ENCODE measurements at regions not wholly inside any gene's neighbourhood (a gene's known extent, or its start where the extent isn't known, plus 50 kb on each side); places are given as distances from the start of the nearest gene placed in this dataset.

- DNase-seq (ENCODE audit: low spot score), result no peak
Measured at GRCh38 chr4:129897111-129897510, 801.2 kb downstream of the C4orf33 start.

DNA sequence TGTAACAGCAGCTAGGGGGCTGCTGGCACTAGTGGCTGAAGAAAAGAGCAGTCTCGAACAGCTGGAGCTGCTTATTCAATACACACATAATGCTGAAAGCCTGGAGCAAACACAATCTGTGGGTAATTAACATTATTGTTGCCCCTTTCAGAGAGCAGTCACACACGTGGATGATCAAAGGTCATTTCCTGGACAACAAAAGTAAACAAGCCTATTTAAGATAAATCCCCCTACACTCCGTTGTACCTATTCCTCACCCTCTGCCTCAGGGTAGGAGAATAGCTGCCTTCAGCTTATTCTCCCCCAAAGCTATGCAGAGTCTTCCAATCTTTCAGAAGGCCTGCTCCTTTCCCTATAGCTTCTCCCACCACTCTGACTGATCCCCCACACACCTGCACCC is 803.9 kb downstream of the C4orf33 start:
- no peak for DNase-seq (ENCODE audit: low spot score)

GRCh38 chr4:129900430-129900953 is 804.5 kb downstream of the C4orf33 start:
- no peak for DNase-seq (ENCODE audit: low spot score)

- DNase-seq (ENCODE audit: low spot score), result no peak
Measured at GRCh38 chr4:129901205-129901604, 805.3 kb downstream of the C4orf33 start.

- no peak for DNase-seq (ENCODE audit: low spot score)
Measured at GRCh38 chr4:129903861-129904260, 807.9 kb downstream of the C4orf33 start.

DNA sequence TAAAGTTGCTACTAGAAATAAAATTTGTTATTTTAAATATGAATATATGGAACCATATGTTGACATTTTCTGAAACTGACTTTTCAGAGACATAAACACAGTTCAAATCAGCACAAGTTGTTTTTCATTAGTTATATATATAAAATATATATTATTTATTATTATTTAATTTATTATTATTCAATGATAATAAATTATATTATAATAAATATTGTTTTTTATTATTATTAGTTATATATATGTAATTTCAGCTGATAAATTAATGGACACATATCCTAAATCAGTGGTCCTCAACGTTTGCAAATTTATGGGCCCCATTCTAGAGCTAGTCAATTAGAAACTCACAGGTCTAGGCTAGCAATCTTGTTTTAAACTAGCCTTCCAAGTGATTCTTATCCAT is 809.3 kb downstream of the C4orf33 start:
- no peak for DNase-seq (ENCODE audit: low spot score)

- DNase-seq (ENCODE audit: low spot score), result no peak
Measured at GRCh38 chr4:129908117-129908516, 812.2 kb downstream of the C4orf33 start.

GRCh38 chr4:129916991-129917390 is 821.0 kb downstream of the C4orf33 start:
- no peak for DNase-seq (ENCODE audit: low spot score)

- no peak for DNase-seq (ENCODE audit: low spot score)
Measured at GRCh38 chr4:129917651-129918050, 821.7 kb downstream of the C4orf33 start.

GRCh38 chr4:129926936-129927335 is 831.0 kb downstream of the C4orf33 start:
- no peak for DNase-seq (ENCODE audit: low spot score)

GRCh38 chr4:129929052-129929451 is 833.1 kb downstream of the C4orf33 start:
- DNase-seq (ENCODE audit: low spot score), result peak; percentile 5

DNA sequence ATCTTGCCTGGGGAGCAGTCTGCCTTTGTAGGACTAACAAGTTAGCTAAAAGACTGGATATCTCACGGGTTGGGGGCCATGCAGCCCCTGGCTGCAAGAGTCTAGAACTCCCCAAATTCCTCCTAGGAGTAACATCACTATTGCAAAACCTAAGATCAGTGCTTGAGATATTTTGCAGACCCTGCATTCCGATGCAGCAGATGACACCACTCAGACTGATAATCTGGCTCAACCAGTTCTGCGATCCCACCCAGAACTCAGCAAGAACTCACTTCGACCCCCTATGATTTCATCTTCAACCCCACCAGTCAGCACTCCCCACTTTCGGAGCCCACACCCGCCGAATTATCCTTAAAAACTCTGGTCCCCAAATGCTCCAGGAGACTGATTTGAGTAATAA is 834.0 kb downstream of the C4orf33 start:
- no peak for DNase-seq (ENCODE audit: low spot score)

DNA sequence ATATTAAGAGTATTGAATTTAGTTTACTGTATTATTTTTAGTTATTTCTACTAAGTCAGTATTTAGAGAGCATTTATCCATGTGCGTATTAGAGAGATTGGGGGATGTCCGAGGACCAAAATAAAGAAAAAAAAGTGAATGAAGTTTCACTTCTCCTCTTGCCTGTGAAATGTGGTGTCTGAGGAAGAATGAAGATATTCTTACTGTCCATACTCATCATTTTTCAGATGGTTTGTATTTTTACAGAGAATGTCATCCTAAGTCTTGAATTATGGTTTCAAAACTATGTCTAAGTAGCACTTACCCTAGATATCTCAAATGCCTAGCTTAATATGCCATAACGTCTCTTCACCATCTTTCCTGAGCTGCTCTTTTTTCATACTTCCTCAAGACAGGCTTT is 854.3 kb downstream of the C4orf33 start:
- no peak for DNase-seq (ENCODE audit: low spot score)

DNA sequence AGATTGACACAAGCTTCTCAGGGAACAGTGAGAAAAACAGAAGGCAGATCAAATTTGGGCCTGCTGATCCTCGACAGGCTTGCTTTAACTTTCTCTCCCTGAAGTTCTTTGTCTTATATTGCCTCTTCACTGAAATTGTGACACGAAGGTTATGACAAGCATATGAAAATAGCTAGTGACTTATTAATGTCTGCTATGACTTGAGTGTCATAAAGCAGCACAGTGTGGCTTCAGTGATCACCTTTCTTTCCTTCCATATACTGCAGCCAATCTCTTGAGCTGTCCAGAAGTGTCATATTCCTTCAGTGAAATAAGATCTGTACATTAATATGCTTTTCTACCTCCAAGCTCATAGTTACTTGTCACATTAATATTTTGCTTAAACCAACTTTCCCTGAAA is 870.2 kb downstream of the C4orf33 start:
- DNase-seq (ENCODE audit: low spot score), result no peak

DNA sequence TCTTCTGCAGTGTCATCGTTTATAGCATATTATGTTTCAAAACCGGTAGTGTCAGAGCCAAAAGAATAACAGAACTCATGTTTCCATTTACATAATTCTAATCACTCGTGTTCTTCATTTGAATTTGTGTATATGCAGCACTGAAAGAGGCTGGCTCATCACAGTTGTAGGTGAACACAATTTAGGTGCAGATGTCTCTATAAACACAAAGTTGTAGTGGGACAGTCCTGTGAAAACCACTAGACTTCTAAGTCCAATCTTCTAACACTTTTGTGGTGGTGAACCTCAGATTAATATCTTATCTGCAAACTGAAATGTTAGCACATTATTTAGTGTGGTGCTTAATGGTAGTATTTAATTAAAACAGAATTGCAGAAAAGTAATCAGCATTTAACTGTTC is 872.4 kb downstream of the C4orf33 start:
- DNase-seq (ENCODE audit: low spot score), result no peak

DNA sequence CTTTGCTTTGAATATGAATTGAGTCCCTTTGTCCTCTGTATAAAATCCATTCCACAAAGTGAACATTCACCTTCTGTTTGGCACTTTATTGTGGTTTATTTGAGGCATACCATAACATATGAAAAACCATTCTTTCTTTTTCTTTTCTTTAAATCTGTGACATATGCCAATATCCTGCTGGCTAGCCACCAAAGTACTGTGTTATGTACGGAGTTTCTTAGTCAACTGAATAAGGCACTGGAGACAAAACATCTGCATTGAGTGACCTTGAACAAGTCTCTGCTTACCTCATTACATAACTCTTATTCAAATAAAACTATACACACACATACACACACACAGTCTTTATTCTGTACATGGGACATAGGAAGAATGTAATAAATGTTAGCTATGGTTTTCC is 872.8 kb downstream of the C4orf33 start:
- DNase-seq (ENCODE audit: low spot score), result no peak

DNA sequence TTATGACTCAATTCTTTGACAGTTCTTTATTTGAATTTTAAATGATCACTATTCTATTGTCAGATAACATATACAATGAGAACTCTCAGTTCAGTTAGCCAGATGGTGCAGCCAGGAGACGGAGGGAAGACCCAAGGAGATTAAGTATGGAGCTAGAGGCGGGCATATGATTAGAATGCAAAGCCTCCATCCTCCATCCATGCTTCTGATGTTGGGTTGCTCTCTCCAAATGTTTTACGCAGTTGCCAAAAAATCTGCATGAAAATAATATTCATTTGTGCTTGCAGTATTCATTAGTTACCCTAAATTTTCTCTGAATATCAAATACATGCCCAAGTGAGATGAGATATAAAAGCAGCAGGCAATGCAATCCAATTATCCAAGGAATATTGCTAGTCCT is 874.8 kb downstream of the C4orf33 start:
- DNase-seq (ENCODE audit: low spot score), result no peak

DNA sequence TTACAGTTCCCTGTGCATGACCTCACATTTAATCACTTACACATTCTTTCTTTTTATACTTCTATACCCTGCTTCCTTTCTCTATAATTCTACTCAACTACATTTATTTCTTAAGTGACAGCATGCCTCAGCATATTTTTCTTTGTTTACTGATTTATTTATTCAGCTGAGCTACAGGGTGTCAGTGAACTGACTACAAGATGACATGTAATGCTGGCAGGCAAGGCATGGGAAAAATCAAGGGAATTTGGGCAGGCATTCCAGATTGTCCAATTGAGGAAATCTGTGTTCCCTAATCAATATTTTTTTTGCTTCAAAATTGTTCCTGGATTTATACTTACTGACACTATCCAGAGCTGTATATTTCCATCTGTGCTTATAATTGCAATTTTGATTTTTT is 875.5 kb downstream of the C4orf33 start:
- DNase-seq (ENCODE audit: low spot score), result no peak

DNA sequence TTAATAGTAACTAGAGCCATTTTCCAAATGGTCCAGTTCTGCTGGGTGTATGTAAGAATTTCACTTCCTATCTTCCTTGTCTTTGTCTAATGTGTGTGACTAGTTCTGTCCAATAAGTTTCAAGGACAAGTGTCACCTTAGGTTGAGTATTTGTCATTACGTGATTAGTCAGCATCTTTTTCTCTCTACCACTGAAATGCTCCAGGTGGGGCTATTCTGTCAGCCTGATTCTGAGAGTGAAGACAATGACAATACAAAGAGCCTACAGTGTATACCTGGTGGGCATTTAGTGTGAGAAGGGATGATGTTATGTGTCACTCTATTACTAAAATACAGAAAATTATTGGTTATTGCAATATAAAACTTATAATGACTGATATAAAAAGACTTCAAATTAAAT is 876.3 kb downstream of the C4orf33 start:
- DNase-seq (ENCODE audit: low spot score), result no peak

DNA sequence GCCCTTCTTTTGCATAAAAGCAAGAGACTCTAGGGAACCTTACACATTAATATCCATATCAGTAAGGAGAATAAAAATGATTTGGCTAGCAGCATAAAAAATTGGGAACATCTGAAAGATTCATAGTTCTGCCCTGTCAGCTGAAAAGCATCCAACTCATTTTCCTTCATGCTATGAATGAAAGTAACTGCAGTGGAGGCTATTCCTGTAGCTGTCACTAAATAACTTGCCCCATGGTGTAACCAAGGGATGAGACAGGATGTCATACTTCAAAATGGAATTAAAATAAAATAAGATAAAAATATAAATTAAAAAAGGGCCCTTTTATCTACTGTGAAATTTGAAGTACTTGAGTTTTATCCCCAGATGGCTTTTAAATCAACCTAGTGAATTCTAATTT is 878.8 kb downstream of the C4orf33 start:
- no peak for DNase-seq (ENCODE audit: low spot score)

DNA sequence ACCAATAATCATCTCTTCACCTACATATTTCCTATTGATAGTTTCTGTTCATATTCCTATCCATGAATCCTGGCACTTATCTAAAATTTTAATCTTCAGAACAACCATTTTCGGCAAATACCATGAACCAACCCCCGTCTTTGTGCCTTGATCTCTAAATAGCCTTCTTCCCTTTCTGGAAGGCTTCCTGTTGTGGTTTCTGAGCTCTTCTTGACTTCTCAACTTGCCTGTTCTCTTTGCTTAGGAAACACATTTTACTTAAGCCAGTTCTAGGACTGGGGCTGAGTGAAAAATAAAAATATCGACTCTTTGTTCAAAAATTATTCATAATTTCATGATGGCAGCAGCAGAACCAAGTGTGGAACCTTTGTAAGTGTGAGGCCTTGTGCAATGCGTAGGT is 882.4 kb downstream of the C4orf33 start:
- DNase-seq (ENCODE audit: low spot score), result no peak

- no peak for DNase-seq (ENCODE audit: low spot score)
Measured at GRCh38 chr4:129988957-129989356, 893.0 kb downstream of the C4orf33 start.

GRCh38 chr4:129994715-129995114 is 898.8 kb downstream of the C4orf33 start:
- no peak for DNase-seq (ENCODE audit: low spot score)

DNA sequence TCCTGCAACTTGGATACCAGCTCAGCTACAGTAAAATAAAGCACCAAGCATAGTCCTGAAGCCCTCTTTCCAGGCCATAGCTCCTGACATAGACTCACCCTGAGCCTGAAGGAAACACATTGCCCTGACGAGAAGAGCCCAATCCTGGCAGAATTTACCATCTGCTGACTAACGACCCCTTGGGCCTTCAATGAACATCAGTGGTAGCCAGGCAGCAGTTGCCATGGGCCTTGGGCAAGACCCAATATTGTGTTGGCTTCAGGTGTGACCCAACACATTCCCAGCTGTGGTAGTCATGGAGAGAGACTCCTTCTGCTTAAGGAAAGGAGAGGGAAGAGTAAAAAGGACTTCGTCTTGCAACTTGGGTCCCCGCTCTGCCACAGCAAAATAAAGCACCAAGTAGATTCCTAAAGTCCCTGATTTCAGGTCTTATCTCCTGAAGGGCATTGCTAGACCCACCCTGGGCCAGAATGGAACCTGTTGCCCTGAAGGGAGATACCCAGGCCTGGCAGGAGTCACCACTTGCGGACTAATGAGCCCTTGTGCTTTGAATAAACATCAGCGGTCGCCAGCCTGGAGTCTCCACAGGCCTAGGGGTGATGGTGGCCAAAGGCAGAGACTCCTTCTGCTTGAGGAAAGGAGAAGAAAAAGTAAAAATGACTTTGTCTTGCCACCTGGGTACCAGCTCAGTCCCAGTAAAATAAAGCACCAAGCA is 902.6 kb downstream of the C4orf33 start:
- DNase-seq (ENCODE audit: low spot score), result no peak
